NCI-H2171 (cell line): ENCODE measurements at regions not wholly inside any gene's neighbourhood (a gene's known extent, or its start where the extent isn't known, plus 50 kb on each side); places are given as distances from the start of the nearest gene placed in this dataset.
A peak's percentile ranks its signal among the peaks of the same experiment; 100 is the strongest.
"Not testable (repeated sequence)": the region's sequence is repeated elsewhere in the genome, so short reads cannot be mapped to it uniquely, and the experiment has no call there.

Source experiments
- DNase-seq: peaks from one replicate; lab custom pipeline; 2025; lab: John Stamatoyannopoulos, UW

GRCh38 chr5:123294544-123294943 is 128.7 kb downstream of the CEP120 start:
- no peak for DNase-seq

GRCh38 chr5:123289210-123289609 is 134.0 kb downstream of the CEP120 start:
- no peak for DNase-seq

- DNase-seq, result no peak
These were observed 135.3 kb downstream of the CEP120 start for GRCh38 chr5:123287881-123288280.

GRCh38 chr5:123286891-123287290 is 136.3 kb downstream of the CEP120 start:
- no peak for DNase-seq

GRCh38 chr5:123285122-123286023 is 137.8 kb downstream of the CEP120 start:
- peak; percentile 3 for DNase-seq

GRCh38 chr5:123283499-123283898 is 139.7 kb downstream of the CEP120 start:
- no peak for DNase-seq

GRCh38 chr5:123283031-123283430 is 140.2 kb downstream of the CEP120 start:
- DNase-seq, result no peak

GRCh38 chr5:123282444-123282843 is 140.8 kb downstream of the CEP120 start:
- no peak for DNase-seq

- DNase-seq, result not testable (repeated sequence)
These were observed 142.3 kb downstream of the CEP120 start for GRCh38 chr5:123280854-123281253.

- DNase-seq, result no peak
These were observed 144.1 kb downstream of the CEP120 start for GRCh38 chr5:123279136-123279535.

GRCh38 chr5:123278284-123278683 is 144.9 kb downstream of the CEP120 start:
- no peak for DNase-seq

- DNase-seq, result no peak
These were observed 149.2 kb downstream of the CEP120 start for GRCh38 chr5:123273984-123274383.

- no peak for DNase-seq
These were observed 150.1 kb downstream of the CEP120 start for GRCh38 chr5:123273095-123273494.

GRCh38 chr5:123269851-123270250 is 153.4 kb downstream of the CEP120 start:
- no peak for DNase-seq

GRCh38 chr5:123269436-123269835 is 153.8 kb downstream of the CEP120 start:
- DNase-seq, result no peak

GRCh38 chr5:123266365-123266764 is 156.8 kb downstream of the CEP120 start:
- no peak for DNase-seq

- no peak for DNase-seq
These were observed 157.7 kb downstream of the CEP120 start for GRCh38 chr5:123265551-123265950.

GRCh38 chr5:123264394-123264793 is 158.8 kb downstream of the CEP120 start:
- no peak for DNase-seq

GRCh38 chr5:123263859-123264258 is 159.3 kb downstream of the CEP120 start:
- DNase-seq, result no peak

GRCh38 chr5:123262216-123262823 is 160.9 kb downstream of the CEP120 start:
- no peak for DNase-seq

GRCh38 chr5:123261752-123262151 is 161.5 kb downstream of the CEP120 start:
- DNase-seq, result no peak

- no peak for DNase-seq
These were observed 160.4 kb downstream of the PRDM6 start for GRCh38 chr5:123249446-123249845.

- DNase-seq, result no peak
These were observed 156.6 kb downstream of the PRDM6 start for GRCh38 chr5:123245689-123246088.
